Epidermal melanocyte (primary cell): ENCODE measurements at regions not wholly inside any gene's neighbourhood (a gene's known extent, or its start where the extent isn't known, plus 50 kb on each side); places are given as distances from the start of the nearest gene placed in this dataset.

Source experiments
- DNase-seq: peaks from one replicate; pipeline ENCODE4 v3.0.0; 2011; ENCODE audit warnings: low spot score; ENCODE audit not compliant: insufficient read length

- DNase-seq: no peak
Observed at GRCh38 chr12:38977132-38977531, 71.7 kb upstream of the CPNE8 start.

- DNase-seq: no peak
Observed at GRCh38 chr12:38969706-38970105, 64.3 kb upstream of the CPNE8 start.

- DNase-seq: no peak
Observed at GRCh38 chr12:38961683-38962082, 56.3 kb upstream of the CPNE8 start.

- no peak for DNase-seq
Observed at GRCh38 chr12:38961012-38961411, 55.6 kb upstream of the CPNE8 start.

GRCh38 chr12:38956337-38956736, 50.9 kb upstream of the CPNE8 start:
- no peak for DNase-seq
